ENCODE measurements at regions not wholly inside any gene's neighbourhood (a gene's known extent, or its start where the extent isn't known, plus 50 kb on each side); places are given as distances from the start of the nearest gene placed in this dataset.
A peak's percentile ranks its signal among the peaks of the same experiment; 100 is the strongest.

- peak; percentile 28 for FAIRE-seq
- TF ChIP-seq, protein P1, sequence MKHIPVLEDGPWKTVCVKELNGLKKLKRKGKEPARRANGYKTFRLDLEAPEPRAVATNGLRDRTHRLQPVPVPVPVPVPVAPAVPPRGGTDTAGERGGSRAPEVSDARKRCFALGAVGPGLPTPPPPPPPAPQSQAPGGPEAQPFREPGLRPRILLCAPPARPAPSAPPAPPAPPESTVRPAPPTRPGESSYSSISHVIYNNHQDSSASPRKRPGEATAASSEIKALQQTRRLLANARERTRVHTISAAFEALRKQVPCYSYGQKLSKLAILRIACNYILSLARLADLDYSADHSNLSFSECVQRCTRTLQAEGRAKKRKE (CRISPR knock-in tag; IDR thresholded peaks at IDR 0.05; ENCODE audit: low read depth) = no peak
- TF ChIP-seq HOXA7 (CRISPR knock-in tag; IDR thresholded peaks at IDR 0.05) = no peak
- TF ChIP-seq EP300 (IDR thresholded peaks at IDR 0.05) = no peak
- no peak for TF ChIP-seq E2F6 (IDR thresholded peaks at IDR 0.05; ENCODE audit: borderline replicate concordance, low read depth)
- no peak for TF ChIP-seq RNF2 (IDR thresholded peaks at IDR 0.05; ENCODE audit: borderline replicate concordance, low read depth)
- TF ChIP-seq, protein P2, sequence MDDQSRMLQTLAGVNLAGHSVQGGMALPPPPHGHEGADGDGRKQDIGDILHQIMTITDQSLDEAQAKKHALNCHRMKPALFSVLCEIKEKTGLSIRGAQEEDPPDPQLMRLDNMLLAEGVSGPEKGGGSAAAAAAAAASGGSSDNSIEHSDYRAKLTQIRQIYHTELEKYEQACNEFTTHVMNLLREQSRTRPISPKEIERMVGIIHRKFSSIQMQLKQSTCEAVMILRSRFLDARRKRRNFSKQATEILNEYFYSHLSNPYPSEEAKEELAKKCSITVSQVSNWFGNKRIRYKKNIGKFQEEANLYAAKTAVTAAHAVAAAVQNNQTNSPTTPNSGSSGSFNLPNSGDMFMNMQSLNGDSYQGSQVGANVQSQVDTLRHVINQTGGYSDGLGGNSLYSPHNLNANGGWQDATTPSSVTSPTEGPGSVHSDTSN (IDR thresholded peaks at IDR 0.05) = no peak
- no peak for TF ChIP-seq ESRRA (IDR thresholded peaks at IDR 0.05; ENCODE audit: borderline replicate concordance, low read length)
- ChIA-PET CTCF (no interaction called here), POLR2A (no interaction called here)
- no peak for DNase-seq (ENCODE audit: low read depth in 1 of 2, low spot score in 1 of 2)
- no peak for ATAC-seq
- Histone ChIP-seq H3K4me3 (no peak overlapping the region), H3K4me1 (no peaks in the 10 kb centered on the region), H3K9me3 (no peaks in the 10 kb centered on the region), H3K27ac (no peak overlapping the region), H3K4me2 (no peak overlapping the region)
- 87% methylated on average over 2 of the region's 2 CpGs for WGBS (ENCODE audit: missing lambda C conversion rate)
These were observed 400.2 kb upstream of the SGCD start for GRCh38 chr5:155926766-155927165.

DNA sequence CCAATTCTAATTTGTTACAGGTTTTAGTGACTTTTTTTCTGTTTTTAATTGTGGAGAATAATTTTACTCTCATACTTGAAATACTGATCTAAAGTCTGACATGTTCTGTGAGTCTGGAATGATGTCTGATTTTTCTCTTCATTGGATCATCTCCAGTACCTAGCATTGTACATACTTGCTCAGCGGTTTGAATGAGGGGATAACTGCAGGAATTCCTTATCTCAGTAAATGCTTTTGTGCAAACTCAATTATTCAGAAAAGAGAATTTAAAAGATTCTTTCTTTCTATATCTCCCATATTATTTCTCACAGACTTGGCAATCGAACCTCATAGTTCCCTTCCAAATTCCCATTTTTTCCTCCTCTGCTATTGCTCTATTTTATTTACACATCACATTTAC lies 397.9 kb upstream of the SGCD start:
- Histone ChIP-seq H3K9me3 (no peaks in the 10 kb centered on the region), H3K4me2 (no peak overlapping the region), H3K4me1 (no peaks in the 10 kb centered on the region), H3K27ac (no peak overlapping the region), H3K4me3 (no peak overlapping the region)
- no peak for ATAC-seq
- no peak for FAIRE-seq
- POLR2A ChIA-PET = no interaction called here
- no peak for DNase-seq (ENCODE audit: low read depth in 1 of 2, low spot score in 1 of 2)
- 65% methylated on average over 2 of the region's 2 CpGs for WGBS (ENCODE audit: missing lambda C conversion rate)
- CTCF ChIA-PET = no interaction called here
- TF ChIP-seq ZC3H11A (IDR thresholded peaks at IDR 0.05) = no peak
- TF ChIP-seq FOSB (CRISPR knock-in tag; IDR thresholded peaks at IDR 0.05) = no peak
- TF ChIP-seq SREBF2 (IDR thresholded peaks at IDR 0.05) = no peak
- no peak for TF ChIP-seq JUNB (IDR thresholded peaks at IDR 0.05)
- no peak for TF ChIP-seq RAD21 (conservative IDR thresholded peaks at IDR 0.05 in 1 of 2, IDR thresholded peaks at IDR 0.05 in 1 of 2)
- no peak for TF ChIP-seq NR3C1 (IDR thresholded peaks at IDR 0.05)
- no peak for TF ChIP-seq HDAC2 (IDR thresholded peaks at IDR 0.05)
- TF ChIP-seq RFX5 (IDR thresholded peaks at IDR 0.05) = no peak
- TF ChIP-seq HOXA7 (CRISPR knock-in tag; IDR thresholded peaks at IDR 0.05) = no peak
- TF ChIP-seq KDM1A (IDR thresholded peaks at IDR 0.05; ENCODE audit: low read depth) = no peak
- TF ChIP-seq TP53 (CRISPR knock-in tag; IDR thresholded peaks at IDR 0.05) = no peak
- TF ChIP-seq RARB (CRISPR knock-in tag; IDR thresholded peaks at IDR 0.05) = no peak

GRCh38 chr5:155934964-155935363 lies 392.0 kb upstream of the SGCD start:
- POLR2A ChIA-PET = no interaction called here
- peak; percentile 59 for FAIRE-seq

DNA sequence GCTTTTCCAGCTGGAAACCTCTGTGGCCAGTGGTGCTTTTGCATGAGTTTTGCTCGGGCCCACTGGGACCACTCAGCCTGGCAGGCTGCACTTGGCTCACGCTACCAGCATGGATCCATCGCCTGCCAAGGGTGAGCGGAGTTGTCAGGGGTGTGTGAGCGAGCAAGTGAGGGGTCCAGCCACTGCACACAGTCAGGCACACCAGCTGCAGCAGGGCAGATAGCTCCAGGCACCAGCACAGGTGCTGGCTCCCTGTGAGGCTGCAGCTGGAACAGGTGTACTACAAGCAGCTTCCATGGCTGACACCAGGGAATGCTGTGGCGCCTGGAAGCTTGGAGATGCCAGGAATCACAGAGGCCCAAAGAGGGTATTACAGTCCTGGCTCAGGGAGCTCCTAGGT lies 391.2 kb upstream of the SGCD start:
- TF ChIP-seq HOXB13 (CRISPR knock-in tag; IDR thresholded peaks at IDR 0.05; ENCODE audit: low read depth) (no peak), KDM1A (IDR thresholded peaks at IDR 0.05; ENCODE audit: low read depth) (no peak), RNF2 (IDR thresholded peaks at IDR 0.05; ENCODE audit: borderline replicate concordance, low read depth) (no peak), HOXB5 (CRISPR knock-in tag; IDR thresholded peaks at IDR 0.05) (no peak)
- CTCF ChIA-PET = no interaction called here
- WGBS (ENCODE audit: missing lambda C conversion rate) = 92% methylated on average over 6 of the region's 6 CpGs
- POLR2A ChIA-PET = no interaction called here
- ATAC-seq (no peak), FAIRE-seq (no peak), DNase-seq (ENCODE audit: low read depth in 1 of 2, low spot score in 1 of 2) (no peak)
- Histone ChIP-seq H3K9me3 (0 out of 3 replicates have a peak, but pooled peaks cover 2% of the 10 kb centered on the region), H3K4me3 (no peak overlapping the region), H3K4me2 (no peak overlapping the region), H3K4me1 (no peaks in the 10 kb centered on the region), H3K27ac (no peak overlapping the region)

More at GRCh38 chr5:155934964-155935363, 392.0 kb upstream of the SGCD start:
- ATAC-seq = no peak
- Histone ChIP-seq H3K4me1 (no peaks in the 10 kb centered on the region), H3K27ac (no peak overlapping the region), H3K4me3 (no peak overlapping the region), H3K9me3 (0 out of 3 replicates have a peak, but pooled peaks cover 2% of the 10 kb centered on the region), H3K4me2 (no peak overlapping the region)
- CTCF ChIA-PET = interaction anchor here (1.2 kb wide), 1 partner anchor 9 kb away, joined by 5 read pairs; no protein-coding TSS in a partner anchor
- TF ChIP-seq CBX8 (IDR thresholded peaks at IDR 0.05) (no peak), MAFK (IDR thresholded peaks at IDR 0.05; ENCODE audit: partially characterized antibody) (peak; percentile 88)
- 63% methylated on average over 1 of the region's 1 CpG for WGBS (ENCODE audit: missing lambda C conversion rate)
- DNase-seq (ENCODE audit: low read depth in 1 of 2, low spot score in 1 of 2) = no peak

All from A549 (cell line).